GM13977 (cell line): ENCODE measurements at regions not wholly inside any gene's neighbourhood (a gene's known extent, or its start where the extent isn't known, plus 50 kb on each side); places are given as distances from the start of the nearest gene placed in this dataset.
"Not testable (repeated sequence)": the region's sequence is repeated elsewhere in the genome, so short reads cannot be mapped to it uniquely, and the experiment has no call there.

Experiments
- DNase-seq: peaks from one replicate; pipeline ENCODE4 v3.0.0; 2012; ENCODE audit warnings: low spot score
- in situ Hi-C: fragments of 300-500 bp; cut with MboI; formaldehyde crosslinking; loops from one replicate; pipeline ENCODE4 v1.12.0; 2022; ENCODE audit warnings: low sequenced_read_pairs, low pct_unique_long_range_greater_than_20kb, mixed read lengths, inconsistent platforms; ENCODE audit not compliant: unreplicated experiment
- TF ChIP-seq, protein P1 (sequence below): IDR thresholded peaks from 2 replicates; pipeline ENCODE4 v1.5.1; 2012; ENCODE audit warnings: mild to moderate bottlenecking, control low read depth; ENCODE audit not compliant: insufficient read depth; ENCODE audit errors: extremely low read depth, missing control alignments

DNA sequence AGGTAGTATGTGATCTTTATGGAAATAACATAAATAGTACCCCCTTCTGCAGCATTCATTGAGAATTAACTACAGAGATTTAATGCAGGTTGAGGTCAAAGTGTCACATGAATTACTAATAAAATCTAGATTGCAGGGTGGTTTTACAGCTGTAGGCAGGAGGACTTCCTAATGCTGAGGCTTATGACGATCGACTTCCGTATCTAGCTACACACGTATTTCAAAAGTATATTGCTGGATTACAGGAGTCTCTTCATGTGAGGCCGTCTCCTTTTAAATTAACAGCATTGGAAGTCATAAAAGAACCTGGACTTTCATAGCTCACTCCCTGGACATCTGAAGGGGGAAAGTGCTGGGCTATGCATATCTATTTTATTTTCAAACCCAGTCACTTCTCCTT is 180.9 kb downstream of the OSTF1 start:
- TF ChIP-seq, protein P1, sequence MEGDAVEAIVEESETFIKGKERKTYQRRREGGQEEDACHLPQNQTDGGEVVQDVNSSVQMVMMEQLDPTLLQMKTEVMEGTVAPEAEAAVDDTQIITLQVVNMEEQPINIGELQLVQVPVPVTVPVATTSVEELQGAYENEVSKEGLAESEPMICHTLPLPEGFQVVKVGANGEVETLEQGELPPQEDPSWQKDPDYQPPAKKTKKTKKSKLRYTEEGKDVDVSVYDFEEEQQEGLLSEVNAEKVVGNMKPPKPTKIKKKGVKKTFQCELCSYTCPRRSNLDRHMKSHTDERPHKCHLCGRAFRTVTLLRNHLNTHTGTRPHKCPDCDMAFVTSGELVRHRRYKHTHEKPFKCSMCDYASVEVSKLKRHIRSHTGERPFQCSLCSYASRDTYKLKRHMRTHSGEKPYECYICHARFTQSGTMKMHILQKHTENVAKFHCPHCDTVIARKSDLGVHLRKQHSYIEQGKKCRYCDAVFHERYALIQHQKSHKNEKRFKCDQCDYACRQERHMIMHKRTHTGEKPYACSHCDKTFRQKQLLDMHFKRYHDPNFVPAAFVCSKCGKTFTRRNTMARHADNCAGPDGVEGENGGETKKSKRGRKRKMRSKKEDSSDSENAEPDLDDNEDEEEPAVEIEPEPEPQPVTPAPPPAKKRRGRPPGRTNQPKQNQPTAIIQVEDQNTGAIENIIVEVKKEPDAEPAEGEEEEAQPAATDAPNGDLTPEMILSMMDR: no peak
- DNase-seq: no peak
- in situ Hi-C loops: no loop called here

DNA sequence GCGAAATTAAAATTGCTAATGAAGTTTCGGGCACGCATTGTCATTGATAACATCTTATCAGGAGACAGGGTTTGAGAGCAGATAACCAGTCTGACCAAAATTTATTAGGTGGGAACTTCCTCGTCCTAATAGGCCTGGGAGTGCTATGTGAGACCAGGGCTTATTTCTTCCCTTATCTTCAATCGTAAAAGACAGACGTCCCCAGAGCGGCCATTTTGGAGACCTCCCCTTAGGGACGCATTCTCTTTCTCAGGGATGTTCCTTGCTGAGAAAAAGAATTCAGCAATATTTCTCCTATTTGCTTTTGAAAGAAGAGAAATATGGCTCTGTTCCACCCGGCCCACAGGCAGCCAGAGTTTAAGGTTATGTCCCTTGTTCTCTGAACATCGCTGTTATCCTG is 184.7 kb downstream of the OSTF1 start:
- in situ Hi-C loops, DNase-seq: not testable (repeated sequence)

DNA sequence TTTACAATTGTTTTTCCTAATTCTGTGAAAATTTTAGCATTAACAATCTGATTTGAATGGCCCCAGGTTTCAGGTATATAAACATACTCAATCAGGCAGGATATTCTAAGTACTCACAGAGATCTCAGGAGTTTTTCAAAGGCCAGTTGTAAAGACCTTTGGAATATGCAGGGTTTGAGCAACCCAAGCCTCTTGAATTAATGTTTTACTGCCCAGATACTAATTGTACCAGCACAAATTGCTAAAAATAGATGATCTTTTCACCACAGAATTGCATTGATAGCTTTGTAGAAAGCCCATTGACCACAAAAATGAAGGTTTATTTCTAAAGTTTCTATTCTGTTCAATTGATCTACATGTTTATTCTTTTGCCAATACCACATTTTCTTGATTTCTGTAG is 186.5 kb downstream of the OSTF1 start:
- TF ChIP-seq, protein P1: no peak
- no peak for DNase-seq
- in situ Hi-C loops: no loop called here

DNA sequence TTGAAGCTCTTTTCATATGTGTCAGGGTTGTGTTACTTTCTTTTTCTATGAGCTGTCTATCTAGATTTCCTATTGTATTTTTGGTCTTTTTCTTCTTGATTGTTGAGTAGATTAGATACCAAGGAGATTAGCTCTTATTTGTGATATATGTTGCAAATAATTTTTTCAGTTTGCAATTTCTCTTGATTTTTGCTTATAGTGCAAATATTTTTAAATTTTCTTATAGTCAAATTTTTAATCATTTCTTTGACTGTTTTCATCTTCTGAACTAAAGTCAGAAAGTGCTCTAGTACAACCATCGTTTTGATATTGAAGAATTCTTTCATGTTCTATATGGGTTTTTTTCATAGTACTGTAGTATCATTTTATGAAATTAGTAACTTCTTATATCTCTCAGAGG is 193.7 kb downstream of the OSTF1 start:
- TF ChIP-seq, protein P1: no peak
- in situ Hi-C loops: no loop called here
- no peak for DNase-seq

DNA sequence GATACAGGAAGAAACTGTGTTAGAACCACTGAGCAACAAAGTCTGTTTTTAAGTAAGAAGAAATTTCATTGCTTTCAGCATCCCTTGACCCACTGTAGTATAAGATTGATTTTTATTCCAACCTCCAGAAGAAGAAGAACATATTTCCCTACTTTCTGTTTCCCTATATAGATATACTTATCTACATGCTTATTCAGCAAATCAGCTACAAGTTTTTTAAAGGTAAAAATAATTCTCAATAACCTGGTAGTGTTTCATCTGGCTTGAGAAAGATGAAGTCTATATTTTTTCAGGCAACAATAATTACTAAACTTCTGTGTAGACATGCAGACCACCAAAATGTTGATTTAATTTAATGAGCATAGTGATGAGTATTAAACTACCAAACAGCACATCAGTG is 201.0 kb downstream of the OSTF1 start:
- in situ Hi-C loops: no loop called here
- TF ChIP-seq, protein P1: no peak
- no peak for DNase-seq

DNA sequence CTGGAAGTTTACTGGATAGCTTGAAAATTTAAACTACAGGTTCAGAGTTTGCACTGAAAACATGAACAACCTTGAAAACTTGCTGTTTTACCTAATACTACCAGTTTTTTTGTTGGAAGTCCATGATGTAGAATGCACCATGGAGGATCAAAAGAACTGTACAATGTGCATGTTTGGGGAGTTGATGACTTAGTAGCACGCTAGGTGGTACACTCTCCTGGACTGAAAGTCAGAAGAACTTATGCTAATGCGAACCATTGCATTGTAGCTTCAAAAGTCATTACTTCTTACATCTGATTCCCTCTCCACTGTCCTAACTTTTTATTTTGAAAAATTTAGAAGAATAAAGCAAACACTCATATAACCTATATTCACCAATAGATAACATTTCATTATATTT is 211.0 kb downstream of the OSTF1 start:
- TF ChIP-seq, protein P1: no peak
- DNase-seq: no peak
- in situ Hi-C loops: no loop called here

DNA sequence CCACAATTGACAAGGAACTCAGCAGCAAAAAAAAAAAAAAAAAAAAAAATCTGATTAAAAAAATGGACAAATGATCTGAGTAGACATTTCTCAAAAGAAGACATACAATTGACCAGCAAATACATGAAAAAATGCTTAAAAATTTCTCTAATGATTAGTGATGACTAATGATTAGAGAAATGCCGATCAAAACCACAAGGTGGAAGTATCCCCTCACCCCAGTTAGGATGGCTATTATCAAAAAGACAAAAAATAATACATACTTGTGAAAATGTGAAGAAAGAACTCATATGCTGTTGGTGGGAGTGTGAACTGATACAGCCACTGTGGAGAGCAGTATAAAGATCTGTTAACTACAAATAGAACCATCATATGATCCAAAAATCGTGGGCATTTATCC is 245.3 kb downstream of the OSTF1 start:
- in situ Hi-C loops: no loop called here
- TF ChIP-seq, protein P1: no peak
- no peak for DNase-seq
